Neural progenitor cell (in vitro differentiated cells): ENCODE measurements at regions not wholly inside any gene's neighbourhood (a gene's known extent, or its start where the extent isn't known, plus 50 kb on each side); places are given as distances from the start of the nearest gene placed in this dataset.

Experiments used
- EZH2 ChIP-seq: fragments of 200-600 bp; sonication (generic); IDR thresholded peaks from 2 replicates; pipeline ENCODE4 v1.6.1; 2017; ENCODE audit warnings: antibody characterized with exemption, mild to moderate bottlenecking, moderate library complexity
- EZH2phosphoT487 ChIP-seq: fragments of 200-600 bp; sonication (generic); IDR thresholded peaks from 2 replicates; pipeline ENCODE4 v1.6.1; 2017; ENCODE audit warnings: antibody characterized with exemption
- TF ChIP-seq, protein P1 (sequence below): fragments of 200-600 bp; sonication (generic); IDR thresholded peaks from 2 replicates; pipeline ENCODE4 v1.5.1; 2017; ENCODE audit warnings: antibody characterized with exemption, mild to moderate bottlenecking

DNA sequence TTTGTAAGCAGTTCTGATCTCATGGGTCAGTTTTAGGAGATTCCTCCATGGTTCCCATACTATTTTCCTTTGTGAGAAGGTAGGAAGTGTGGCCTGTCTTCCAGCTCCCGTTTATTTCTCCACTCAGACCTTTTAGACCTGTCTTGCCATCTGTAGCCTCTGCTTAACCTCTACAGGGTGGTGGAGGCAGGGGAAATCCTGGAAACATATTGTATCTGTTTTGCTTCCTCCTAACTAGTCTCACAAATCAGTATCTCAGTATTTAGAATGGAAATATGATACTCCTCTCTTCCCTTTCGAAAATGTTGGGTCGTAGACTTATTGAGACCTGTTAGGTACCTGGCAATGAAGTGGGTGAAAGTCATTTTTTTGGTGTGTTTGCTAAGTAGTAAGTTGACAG lies 399.4 kb upstream of the RGS6 start:
- TF ChIP-seq, protein P1, sequence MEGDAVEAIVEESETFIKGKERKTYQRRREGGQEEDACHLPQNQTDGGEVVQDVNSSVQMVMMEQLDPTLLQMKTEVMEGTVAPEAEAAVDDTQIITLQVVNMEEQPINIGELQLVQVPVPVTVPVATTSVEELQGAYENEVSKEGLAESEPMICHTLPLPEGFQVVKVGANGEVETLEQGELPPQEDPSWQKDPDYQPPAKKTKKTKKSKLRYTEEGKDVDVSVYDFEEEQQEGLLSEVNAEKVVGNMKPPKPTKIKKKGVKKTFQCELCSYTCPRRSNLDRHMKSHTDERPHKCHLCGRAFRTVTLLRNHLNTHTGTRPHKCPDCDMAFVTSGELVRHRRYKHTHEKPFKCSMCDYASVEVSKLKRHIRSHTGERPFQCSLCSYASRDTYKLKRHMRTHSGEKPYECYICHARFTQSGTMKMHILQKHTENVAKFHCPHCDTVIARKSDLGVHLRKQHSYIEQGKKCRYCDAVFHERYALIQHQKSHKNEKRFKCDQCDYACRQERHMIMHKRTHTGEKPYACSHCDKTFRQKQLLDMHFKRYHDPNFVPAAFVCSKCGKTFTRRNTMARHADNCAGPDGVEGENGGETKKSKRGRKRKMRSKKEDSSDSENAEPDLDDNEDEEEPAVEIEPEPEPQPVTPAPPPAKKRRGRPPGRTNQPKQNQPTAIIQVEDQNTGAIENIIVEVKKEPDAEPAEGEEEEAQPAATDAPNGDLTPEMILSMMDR = no peak
- no peak for TF ChIP-seq EZH2phosphoT487
- no peak for TF ChIP-seq EZH2
